Mesothelial cell of epicardium (in vitro differentiated cells): ENCODE measurements at regions not wholly inside any gene's neighbourhood (a gene's known extent, or its start where the extent isn't known, plus 50 kb on each side); places are given as distances from the start of the nearest gene placed in this dataset.

Experiments used
- DNase-seq, 2 experiments: peaks; one replicate each; pipeline ENCODE4 v3.0.0; 2021; ENCODE audit warnings: low spot score in 2 of 2; ENCODE audit not compliant: unreplicated experiment in 2 of 2
- H3K27ac Mint-ChIP-seq: 2 replicates; pipeline ENCODE4 v1.8.0; 2021; ENCODE audit warnings: mixed read lengths
- H3K27me3 Mint-ChIP-seq: 2 replicates; pipeline ENCODE4 v1.8.0; 2021; ENCODE audit warnings: low read depth, mixed read lengths
- H3K36me3 Mint-ChIP-seq: 2 replicates; pipeline ENCODE4 v1.8.0; 2021; ENCODE audit warnings: mixed read lengths
- H3K4me1 Mint-ChIP-seq: 2 replicates; pipeline ENCODE4 v1.8.0; 2021; ENCODE audit warnings: mixed read lengths
- H3K4me3 Mint-ChIP-seq: 2 replicates; pipeline ENCODE4 v1.8.0; 2021; ENCODE audit warnings: mild to moderate bottlenecking, moderate library complexity, mixed read lengths
- H3K9me3 Mint-ChIP-seq: 2 replicates; pipeline ENCODE4 v1.8.0; 2021; ENCODE audit warnings: mixed read lengths
- TF ChIP-seq, protein P1 (sequence below): fragments of 200-600 bp; sonication (generic); IDR thresholded peaks from one replicate; pipeline ENCODE4 v1.5.0; 2021; ENCODE audit warnings: antibody characterized with exemption; ENCODE audit not compliant: unreplicated experiment

DNA sequence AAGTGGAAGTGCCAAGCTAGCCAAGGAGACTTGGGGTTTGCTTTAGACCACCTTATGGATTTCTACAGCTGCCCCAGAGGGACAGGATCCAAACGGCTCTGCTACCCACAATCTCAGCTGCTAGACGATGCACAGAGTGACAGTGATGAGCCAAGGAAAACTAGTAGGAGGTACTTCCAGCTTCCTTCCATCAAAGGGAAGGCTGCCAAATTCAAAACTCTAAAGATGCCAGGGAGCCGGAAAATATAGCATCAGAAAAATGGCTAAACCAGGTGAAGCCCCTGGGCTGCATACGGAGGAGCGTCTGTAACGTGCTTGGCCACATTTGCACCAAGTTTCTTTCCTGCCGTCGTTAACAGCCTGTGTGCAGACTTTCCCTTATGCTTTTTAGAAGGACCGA is 245.5 kb upstream of the ZNF521 start:
- no peaks in the 10 kb centered on the region for H3K27me3 Mint-ChIP-seq
- H3K9me3 Mint-ChIP-seq = no peaks in the 10 kb centered on the region
- TF ChIP-seq, protein P1, sequence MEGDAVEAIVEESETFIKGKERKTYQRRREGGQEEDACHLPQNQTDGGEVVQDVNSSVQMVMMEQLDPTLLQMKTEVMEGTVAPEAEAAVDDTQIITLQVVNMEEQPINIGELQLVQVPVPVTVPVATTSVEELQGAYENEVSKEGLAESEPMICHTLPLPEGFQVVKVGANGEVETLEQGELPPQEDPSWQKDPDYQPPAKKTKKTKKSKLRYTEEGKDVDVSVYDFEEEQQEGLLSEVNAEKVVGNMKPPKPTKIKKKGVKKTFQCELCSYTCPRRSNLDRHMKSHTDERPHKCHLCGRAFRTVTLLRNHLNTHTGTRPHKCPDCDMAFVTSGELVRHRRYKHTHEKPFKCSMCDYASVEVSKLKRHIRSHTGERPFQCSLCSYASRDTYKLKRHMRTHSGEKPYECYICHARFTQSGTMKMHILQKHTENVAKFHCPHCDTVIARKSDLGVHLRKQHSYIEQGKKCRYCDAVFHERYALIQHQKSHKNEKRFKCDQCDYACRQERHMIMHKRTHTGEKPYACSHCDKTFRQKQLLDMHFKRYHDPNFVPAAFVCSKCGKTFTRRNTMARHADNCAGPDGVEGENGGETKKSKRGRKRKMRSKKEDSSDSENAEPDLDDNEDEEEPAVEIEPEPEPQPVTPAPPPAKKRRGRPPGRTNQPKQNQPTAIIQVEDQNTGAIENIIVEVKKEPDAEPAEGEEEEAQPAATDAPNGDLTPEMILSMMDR = no peak
- DNase-seq = no peak
- H3K36me3 Mint-ChIP-seq = no peaks in the 10 kb centered on the region
- no peaks in the 10 kb centered on the region for H3K4me1 Mint-ChIP-seq
- no peak overlapping the region for H3K4me3 Mint-ChIP-seq
- no peak overlapping the region for H3K27ac Mint-ChIP-seq

DNA sequence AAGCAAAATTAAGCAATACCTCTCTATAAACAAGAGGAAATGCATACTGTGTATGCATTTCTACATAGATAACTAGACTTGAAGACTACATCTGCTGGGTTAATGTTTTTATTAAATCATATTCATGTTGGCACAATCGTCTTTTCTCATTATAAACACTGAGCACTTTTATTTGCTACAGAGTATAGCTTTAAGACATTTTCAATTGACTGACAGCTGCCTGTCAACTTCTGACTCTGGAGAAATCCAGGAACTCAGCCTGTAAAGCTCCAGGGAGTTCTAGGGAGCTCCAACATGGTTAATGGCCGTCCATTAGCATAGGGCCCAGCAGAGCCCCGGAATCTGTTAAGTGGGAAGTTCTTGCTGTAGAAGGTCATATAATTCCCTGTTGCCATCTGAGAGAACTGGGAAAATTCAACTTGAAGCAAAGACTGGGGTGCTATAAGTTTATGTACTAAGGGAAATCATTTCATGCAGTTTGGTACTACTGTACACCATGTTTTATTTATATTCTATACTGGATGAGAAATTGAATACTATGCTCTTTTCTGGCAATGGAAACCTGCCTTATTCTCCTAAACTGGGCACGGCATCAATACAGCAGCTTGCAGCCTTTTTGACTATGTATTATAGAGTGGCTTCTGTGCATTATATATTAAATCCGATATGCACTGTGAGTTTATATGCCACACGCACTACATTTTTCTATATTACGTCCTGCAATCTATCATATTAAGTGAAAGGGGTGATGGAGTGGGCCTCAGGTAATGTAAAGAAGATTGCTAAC is 243.5 kb upstream of the ZNF521 start:
- TF ChIP-seq, protein P1 = no peak
- no peak overlapping the region for H3K4me3 Mint-ChIP-seq
- no peak overlapping the region for H3K27ac Mint-ChIP-seq
- no peaks in the 10 kb centered on the region for H3K9me3 Mint-ChIP-seq
- no peaks in the 10 kb centered on the region for H3K36me3 Mint-ChIP-seq
- no peak for DNase-seq
- peaks cover 4% of the 10 kb centered on the region for H3K4me1 Mint-ChIP-seq
- H3K27me3 Mint-ChIP-seq = no peaks in the 10 kb centered on the region

DNA sequence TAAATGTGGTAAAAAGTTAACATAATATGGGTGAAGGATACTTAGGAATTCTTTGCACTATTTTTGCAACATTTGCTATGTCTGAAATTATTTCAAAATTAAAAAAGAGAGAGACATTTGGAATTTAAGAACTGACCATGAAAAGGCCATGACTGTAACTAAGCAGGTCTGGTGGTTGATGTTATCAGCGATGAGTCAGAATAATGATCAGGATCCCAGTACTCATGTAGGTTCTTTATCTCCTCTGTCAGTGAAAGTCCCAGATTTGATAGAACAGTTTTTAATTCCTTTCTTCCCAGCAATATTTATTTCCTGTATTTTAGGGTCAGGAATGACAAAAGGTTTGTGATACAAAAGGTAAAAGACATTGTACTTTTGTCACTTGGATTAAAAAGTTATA is 242.4 kb upstream of the ZNF521 start:
- Mint-ChIP-seq H3K9me3 (no peaks in the 10 kb centered on the region), H3K36me3 (no peaks in the 10 kb centered on the region), H3K4me3 (no peak overlapping the region), H3K4me1 (peaks cover 4% of the 10 kb centered on the region), H3K27ac (no peak overlapping the region), H3K27me3 (no peaks in the 10 kb centered on the region)
- DNase-seq = no peak
- TF ChIP-seq, protein P1 = no peak

DNA sequence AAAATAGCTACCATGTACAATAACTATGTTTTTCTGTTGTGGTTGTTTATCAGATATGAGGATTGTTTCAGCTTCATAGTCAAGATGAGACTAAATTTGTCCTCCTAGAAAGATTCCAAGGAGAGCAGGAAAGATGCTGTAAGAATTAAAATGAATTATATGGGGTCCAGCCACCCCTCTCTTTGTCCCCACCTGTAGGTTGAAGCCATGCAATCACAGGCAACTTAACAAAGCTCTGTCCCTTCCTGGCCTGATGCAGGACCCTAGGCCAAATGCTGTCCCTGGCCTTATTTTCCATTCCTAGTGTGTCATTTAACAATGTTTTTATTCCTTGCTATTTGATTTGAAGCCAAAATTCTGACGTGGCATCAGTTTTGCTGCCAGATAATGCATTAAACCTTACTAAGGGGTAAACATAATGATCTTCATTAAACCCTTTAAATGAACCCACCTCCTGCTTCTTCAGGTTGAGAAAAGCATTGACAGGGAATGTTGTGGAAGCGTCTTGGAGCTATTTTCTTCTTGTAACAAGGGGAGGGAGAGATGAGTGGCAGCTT is 240.9 kb upstream of the ZNF521 start:
- peaks cover 6% of the 10 kb centered on the region for H3K36me3 Mint-ChIP-seq
- no peaks in the 10 kb centered on the region for H3K27me3 Mint-ChIP-seq
- DNase-seq = no peak
- H3K4me1 Mint-ChIP-seq = peaks cover 4% of the 10 kb centered on the region
- H3K4me3 Mint-ChIP-seq = no peak overlapping the region
- TF ChIP-seq, protein P1 = no peak
- no peak overlapping the region for H3K27ac Mint-ChIP-seq
- peaks cover 14% of the 10 kb centered on the region for H3K9me3 Mint-ChIP-seq

DNA sequence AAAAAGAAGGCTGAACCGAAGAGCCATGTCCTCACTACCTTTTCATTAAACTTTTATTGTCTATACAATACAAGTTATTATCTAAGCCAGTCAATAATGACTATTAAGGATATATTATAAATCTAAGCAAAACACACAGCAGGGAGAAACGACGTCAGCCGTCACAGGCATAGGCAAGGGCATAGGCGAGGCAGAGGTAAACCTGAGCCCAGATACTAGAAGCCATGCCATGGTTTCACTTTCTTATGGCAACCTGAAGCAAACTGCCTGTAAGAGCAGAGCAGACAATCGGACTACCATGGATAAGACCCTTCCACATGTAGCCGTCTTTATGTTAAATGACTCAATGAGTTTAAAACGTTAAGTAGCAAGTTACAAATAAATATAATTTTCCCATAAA is 238.5 kb upstream of the ZNF521 start:
- H3K36me3 Mint-ChIP-seq = peaks cover 16% of the 10 kb centered on the region
- H3K4me1 Mint-ChIP-seq = peaks cover 4% of the 10 kb centered on the region
- H3K27me3 Mint-ChIP-seq = no peaks in the 10 kb centered on the region
- no peak for DNase-seq
- no peak overlapping the region for H3K27ac Mint-ChIP-seq
- peaks cover 26% of the 10 kb centered on the region for H3K9me3 Mint-ChIP-seq
- no peak overlapping the region for H3K4me3 Mint-ChIP-seq
- TF ChIP-seq, protein P1 = no peak
